Effector memory CD8-positive, alpha-beta T cell (primary cell): ENCODE measurements at regions not wholly inside any gene's neighbourhood (a gene's known extent, or its start where the extent isn't known, plus 50 kb on each side); places are given as distances from the start of the nearest gene placed in this dataset.
A peak's percentile ranks its signal among the peaks of the same experiment; 100 is the strongest.

ENCODE experiments used
- ATAC-seq: fragments of 150-1000 bp; cut with Tn5 transposase; replicated peaks from 2 replicates; pipeline ENCODE4 v1.10.0; 2021; ENCODE audit warnings: mild to moderate bottlenecking, moderate library complexity
- DNase-seq, 3 experiments: peaks; one replicate each; pipeline ENCODE4 v3.0.0; 2021
- H3K27ac Mint-ChIP-seq, 2 donors: one replicate each; pipeline ENCODE4 v1.8.0; 2022; ENCODE audit warnings: mild to moderate bottlenecking in 2 of 2, mixed read lengths in 2 of 2, moderate library complexity in 2 of 2
- H3K27me3 Mint-ChIP-seq, 2 donors: one replicate each; pipeline ENCODE4 v1.8.0; 2022; ENCODE audit warnings: mixed read lengths in 2 of 2
- H3K36me3 Mint-ChIP-seq: one replicate; pipeline ENCODE4 v1.8.0; 2022; ENCODE audit warnings: mild to moderate bottlenecking, moderate library complexity, mixed read lengths; ENCODE audit not compliant: insufficient read depth
- H3K4me1 Mint-ChIP-seq, 2 donors: one replicate each; pipeline ENCODE4 v1.8.0; 2022; ENCODE audit warnings: low read depth in 2 of 2, mixed read lengths in 2 of 2
- H3K4me3 Mint-ChIP-seq, 2 donors: one replicate each; pipeline ENCODE4 v1.8.0; 2022; ENCODE audit warnings: mild to moderate bottlenecking in 2 of 2, mixed read lengths in 2 of 2, moderate library complexity in 2 of 2
- H3K9me3 Mint-ChIP-seq, 2 donors: one replicate each; pipeline ENCODE4 v1.8.0; 2022; ENCODE audit warnings: mixed read lengths in 2 of 2

DNA sequence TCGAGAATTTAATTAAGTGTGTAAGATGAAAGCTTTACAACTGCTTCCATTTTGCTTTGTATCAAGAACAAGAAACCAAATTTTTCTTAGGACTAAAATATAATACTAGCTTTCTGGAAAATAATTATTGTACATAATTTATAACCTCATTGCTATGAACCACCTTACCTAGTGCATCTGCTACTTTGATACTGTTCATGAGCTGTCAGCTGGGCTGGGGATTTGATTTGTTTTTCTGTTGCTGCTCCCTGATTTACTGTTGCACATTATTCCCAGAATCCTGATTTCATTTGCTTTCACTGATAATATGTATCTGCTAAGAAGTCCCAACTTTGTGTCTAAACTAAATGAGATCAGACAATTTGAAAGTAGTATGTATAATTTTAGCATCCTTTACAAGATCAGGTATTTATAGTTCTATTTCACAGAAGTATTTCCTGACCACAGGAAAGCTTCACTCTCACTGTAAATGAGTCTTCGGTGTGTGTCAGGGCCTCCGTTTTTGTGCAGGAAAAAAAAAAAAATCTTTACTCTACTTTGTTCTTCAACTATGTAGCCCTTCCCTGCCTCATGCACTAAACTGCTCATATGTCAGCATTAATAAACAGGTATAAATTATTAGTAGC is 105.6 kb upstream of the CCDC150 start:
- no peak for ATAC-seq
- DNase-seq, result no peak
- Mint-ChIP-seq H3K9me3 (peaks cover 0 to 3% of the 10 kb centered on the region in 2 donors), H3K36me3 (no peaks in the 10 kb centered on the region), H3K4me1 (no peaks in the 10 kb centered on the region), H3K4me3 (no peak overlapping the region), H3K27ac (no peak overlapping the region), H3K27me3 (peaks cover 35 to 41% of the 10 kb centered on the region in 2 donors)

- Mint-ChIP-seq H3K36me3 (no peaks in the 10 kb centered on the region), H3K27ac (no peak overlapping the region), H3K4me1 (no peaks in the 10 kb centered on the region), H3K4me3 (no peak overlapping the region), H3K9me3 (peaks cover 0 to 3% of the 10 kb centered on the region in 2 donors), H3K27me3 (peaks cover 35 to 41% of the 10 kb centered on the region in 2 donors)
- DNase-seq (no peak), ATAC-seq (no peak)
Observed at GRCh38 chr2:196534495-196534894, 105.0 kb upstream of the CCDC150 start.

GRCh38 chr2:196535061-196535460 is 104.5 kb upstream of the CCDC150 start:
- Mint-ChIP-seq H3K4me1 (no peaks in the 10 kb centered on the region), H3K9me3 (peaks cover 0 to 3% of the 10 kb centered on the region in 2 donors), H3K4me3 (no peak overlapping the region), H3K36me3 (no peaks in the 10 kb centered on the region), H3K27ac (no peak overlapping the region), H3K27me3 (peaks cover 35 to 41% of the 10 kb centered on the region in 2 donors)
- ATAC-seq (no peak), DNase-seq (no peak)

DNA sequence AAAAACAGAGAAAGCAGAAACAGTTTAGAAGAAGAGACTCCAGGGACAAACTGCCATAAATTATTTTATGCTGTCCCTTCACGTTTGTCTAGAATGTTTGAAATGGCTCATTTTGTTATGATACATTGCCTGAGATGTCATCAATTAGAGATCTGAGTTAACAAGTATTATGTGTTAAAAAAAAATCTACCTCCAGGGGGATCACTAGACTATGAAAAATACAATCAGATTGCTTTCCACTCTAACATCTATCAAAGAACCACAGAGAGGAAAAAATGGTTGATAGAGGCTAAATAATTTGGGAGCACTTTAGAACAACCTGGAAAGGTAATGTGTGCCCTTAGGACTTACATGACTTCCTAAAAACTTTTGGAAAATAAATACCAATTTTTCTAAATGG is 103.8 kb upstream of the CCDC150 start:
- Mint-ChIP-seq H3K27me3 (peaks cover 36 to 41% of the 10 kb centered on the region in 2 donors), H3K4me1 (no peaks in the 10 kb centered on the region), H3K27ac (no peak overlapping the region), H3K36me3 (no peaks in the 10 kb centered on the region), H3K4me3 (no peak overlapping the region), H3K9me3 (peaks cover 0 to 3% of the 10 kb centered on the region in 2 donors)
- DNase-seq, result no peak
- no peak for ATAC-seq

GRCh38 chr2:196537311-196537710 is 102.2 kb upstream of the CCDC150 start:
- no peaks in the 10 kb centered on the region for H3K4me1 Mint-ChIP-seq
- H3K4me3 Mint-ChIP-seq, result no peak overlapping the region
- ATAC-seq (no peak), DNase-seq (no peak)
- peaks cover 26 to 32% of the 10 kb centered on the region in 2 donors for H3K27me3 Mint-ChIP-seq
- H3K27ac Mint-ChIP-seq, result peak overlapping the region in 1 of 2 donors; percentile 17
- H3K36me3 Mint-ChIP-seq, result no peaks in the 10 kb centered on the region
- H3K9me3 Mint-ChIP-seq, result no peaks in the 10 kb centered on the region

- DNase-seq, result no peak
- Mint-ChIP-seq H3K4me1 (no peaks in the 10 kb centered on the region), H3K27me3 (peaks cover 26 to 32% of the 10 kb centered on the region in 2 donors), H3K27ac (no peak overlapping the region), H3K9me3 (no peaks in the 10 kb centered on the region), H3K36me3 (no peaks in the 10 kb centered on the region), H3K4me3 (no peak overlapping the region)
- no peak for ATAC-seq
Observed at GRCh38 chr2:196538189-196538588, 101.3 kb upstream of the CCDC150 start.

- ATAC-seq (no peak), DNase-seq (no peak)
- H3K27me3 Mint-ChIP-seq, result peaks cover 26 to 33% of the 10 kb centered on the region in 2 donors
- H3K4me3 Mint-ChIP-seq, result no peak overlapping the region
- no peaks in the 10 kb centered on the region for H3K4me1 Mint-ChIP-seq
- H3K9me3 Mint-ChIP-seq, result no peaks in the 10 kb centered on the region
- H3K36me3 Mint-ChIP-seq, result no peaks in the 10 kb centered on the region
- H3K27ac Mint-ChIP-seq, result no peak overlapping the region
Observed at GRCh38 chr2:196538646-196539045, 100.9 kb upstream of the CCDC150 start.

- Mint-ChIP-seq H3K27me3 (peaks cover 51 to 54% of the 10 kb centered on the region in 2 donors), H3K9me3 (no peaks in the 10 kb centered on the region), H3K4me3 (no peak overlapping the region), H3K36me3 (no peaks in the 10 kb centered on the region), H3K27ac (no peak overlapping the region), H3K4me1 (no peaks in the 10 kb centered on the region)
- DNase-seq (no peak), ATAC-seq (no peak)
Observed at GRCh38 chr2:196544906-196545433, 94.5 kb upstream of the CCDC150 start.

GRCh38 chr2:196546151-196546919 is 93.2 kb upstream of the CCDC150 start:
- peaks cover 47 to 51% of the 10 kb centered on the region in 2 donors for H3K27me3 Mint-ChIP-seq
- H3K4me1 Mint-ChIP-seq, result no peaks in the 10 kb centered on the region
- H3K27ac Mint-ChIP-seq, result no peak overlapping the region
- no peaks in the 10 kb centered on the region for H3K9me3 Mint-ChIP-seq
- no peaks in the 10 kb centered on the region for H3K36me3 Mint-ChIP-seq
- DNase-seq (no peak), ATAC-seq (no peak)
- H3K4me3 Mint-ChIP-seq, result no peak overlapping the region

GRCh38 chr2:196549052-196549451 is 90.5 kb upstream of the CCDC150 start:
- Mint-ChIP-seq H3K27me3 (peaks cover 41 to 48% of the 10 kb centered on the region in 2 donors), H3K4me1 (no peaks in the 10 kb centered on the region)

GRCh38 chr2:196551014-196551413 is 88.5 kb upstream of the CCDC150 start:
- DNase-seq (no peak), ATAC-seq (no peak)
- no peak overlapping the region for H3K27ac Mint-ChIP-seq
- peaks cover 27 to 29% of the 10 kb centered on the region in 2 donors for H3K27me3 Mint-ChIP-seq
- H3K4me1 Mint-ChIP-seq, result no peaks in the 10 kb centered on the region
- H3K9me3 Mint-ChIP-seq, result no peaks in the 10 kb centered on the region
- no peak overlapping the region for H3K4me3 Mint-ChIP-seq
- no peaks in the 10 kb centered on the region for H3K36me3 Mint-ChIP-seq

More at GRCh38 chr2:196549052-196549451, 90.5 kb upstream of the CCDC150 start:
- H3K4me3 Mint-ChIP-seq, result no peak overlapping the region
- H3K36me3 Mint-ChIP-seq, result no peaks in the 10 kb centered on the region
- H3K27ac Mint-ChIP-seq, result no peak overlapping the region
- no peak for ATAC-seq
- no peak for DNase-seq
- no peaks in the 10 kb centered on the region for H3K9me3 Mint-ChIP-seq

- DNase-seq (no peak), ATAC-seq (no peak)
- no peaks in the 10 kb centered on the region for H3K9me3 Mint-ChIP-seq
- no peaks in the 10 kb centered on the region for H3K36me3 Mint-ChIP-seq
- H3K4me3 Mint-ChIP-seq, result no peak overlapping the region
- H3K27ac Mint-ChIP-seq, result no peak overlapping the region
- peaks cover 10 to 27% of the 10 kb centered on the region in 2 donors for H3K27me3 Mint-ChIP-seq
- no peaks in the 10 kb centered on the region for H3K4me1 Mint-ChIP-seq
Observed at GRCh38 chr2:196555161-196555560, 84.4 kb upstream of the CCDC150 start.

DNA sequence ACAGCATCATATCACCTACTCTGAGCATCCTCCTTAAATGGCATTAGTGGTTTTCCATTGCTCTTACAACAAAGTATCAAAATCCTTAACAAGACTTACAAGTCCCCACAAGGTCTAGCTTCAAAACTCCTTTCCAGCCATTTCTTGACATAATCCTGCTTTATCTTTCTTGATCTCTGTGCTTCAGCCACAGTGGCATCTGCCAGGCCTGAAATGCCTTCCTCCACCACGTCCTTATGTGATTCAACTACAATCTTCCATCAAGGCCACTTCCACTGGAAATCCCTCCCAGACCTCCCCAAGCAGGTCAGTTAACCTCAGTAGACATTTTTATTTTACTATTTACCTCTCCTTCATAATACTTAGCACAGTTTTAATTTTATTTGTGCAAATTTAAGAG is 83.8 kb upstream of the CCDC150 start:
- DNase-seq (no peak), ATAC-seq (no peak)
- H3K36me3 Mint-ChIP-seq, result no peaks in the 10 kb centered on the region
- peaks cover 13 to 27% of the 10 kb centered on the region in 2 donors for H3K27me3 Mint-ChIP-seq
- H3K9me3 Mint-ChIP-seq, result no peaks in the 10 kb centered on the region
- H3K4me1 Mint-ChIP-seq, result no peaks in the 10 kb centered on the region
- H3K4me3 Mint-ChIP-seq, result no peak overlapping the region
- H3K27ac Mint-ChIP-seq, result no peak overlapping the region

DNA sequence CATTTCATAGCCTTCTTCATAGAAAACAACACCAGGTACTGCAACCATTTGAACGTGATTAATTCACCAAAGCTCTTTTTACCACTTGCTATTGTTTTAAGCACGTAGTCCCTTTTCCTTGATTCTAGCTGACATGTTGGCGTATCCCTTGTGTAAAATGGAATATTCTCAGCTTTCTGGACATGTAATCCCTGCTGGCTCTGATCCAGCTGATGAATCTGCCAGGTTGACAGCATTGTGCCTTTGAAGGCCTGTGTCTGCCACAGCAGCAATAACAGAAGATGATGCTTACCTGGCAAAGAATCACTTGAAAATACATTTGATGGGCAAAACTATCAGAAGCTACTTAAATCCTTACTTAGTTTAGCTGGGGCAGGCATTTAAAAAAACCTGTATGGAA is 81.0 kb upstream of the CCDC150 start:
- H3K9me3 Mint-ChIP-seq, result peaks cover 2 to 8% of the 10 kb centered on the region in 2 donors
- no peak for ATAC-seq
- peaks cover 33 to 39% of the 10 kb centered on the region in 2 donors for H3K27me3 Mint-ChIP-seq
- H3K27ac Mint-ChIP-seq, result no peak overlapping the region
- no peaks in the 10 kb centered on the region for H3K36me3 Mint-ChIP-seq
- no peak for DNase-seq
- no peaks in the 10 kb centered on the region for H3K4me1 Mint-ChIP-seq
- no peak overlapping the region for H3K4me3 Mint-ChIP-seq
